ENCODE measurements at regions not wholly inside any gene's neighbourhood (a gene's known extent, or its start where the extent isn't known, plus 50 kb on each side); places are given as distances from the start of the nearest gene placed in this dataset.

DNA sequence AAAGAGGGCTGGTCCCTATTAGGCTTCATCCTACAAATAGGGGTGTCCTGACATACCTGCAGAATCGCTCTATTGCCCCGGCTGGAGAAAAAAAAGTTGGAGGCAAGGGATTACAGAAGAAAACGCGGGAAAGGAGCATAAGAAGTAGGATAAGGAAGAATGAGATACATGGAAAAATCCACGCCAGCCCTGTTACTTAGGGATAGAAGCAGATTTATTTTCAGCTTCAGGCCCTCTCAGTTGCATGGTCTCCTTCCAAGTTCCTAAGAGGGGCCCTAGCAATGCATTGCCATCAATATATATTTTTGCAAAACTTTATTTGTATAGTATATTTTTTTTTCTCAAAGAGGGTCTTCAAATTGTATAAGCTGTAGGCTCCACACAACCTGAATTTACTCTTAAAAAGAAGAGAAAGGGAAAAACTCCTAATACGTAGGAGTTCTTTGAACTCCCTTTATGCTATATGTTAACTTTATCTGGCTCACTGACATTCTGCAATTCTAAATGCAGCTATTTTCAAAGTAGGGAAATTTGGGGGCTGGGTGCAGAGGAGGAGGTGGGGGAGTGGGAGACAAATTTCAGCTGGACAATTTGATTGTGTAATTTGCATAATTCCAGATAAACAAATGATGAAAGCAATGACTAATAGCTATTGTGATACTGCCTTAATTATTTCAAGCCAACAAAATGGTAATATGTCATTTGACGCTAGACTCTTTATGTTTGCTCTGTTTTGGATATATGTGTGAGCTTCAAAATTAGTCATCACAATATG lies 137.7 kb upstream of the TRHDE start:
- Histone ChIP-seq H3K4me3 (ENCODE audit: low read length) (no peak overlapping the region), H3K36me3 (ENCODE audit: low read depth, low read length) (no peaks in the 10 kb centered on the region), H3K27ac (ENCODE audit: low read length) (no peak overlapping the region), H2AFZ (ENCODE audit: low read length) (no peak overlapping the region), H3K9me2 (replicated peaks; ENCODE audit: low read length) (no peaks in the 10 kb centered on the region), H3F3A (ENCODE audit: low read length, unreplicated experiment) (no peaks in the 10 kb centered on the region), H3K4me2 (ENCODE audit: low read length) (no peak overlapping the region), H4K20me1 (ENCODE audit: low read length) (no peaks in the 10 kb centered on the region), H3K79me2 (ENCODE audit: low read length) (no peaks in the 10 kb centered on the region), H3K9me3 (ENCODE audit: low read length) (no peaks in the 10 kb centered on the region), H3K4me1 (ENCODE audit: insufficient read depth, low read length) (no peaks in the 10 kb centered on the region), H3K9ac (ENCODE audit: low read length) (no peak overlapping the region), H3K27me3 (ENCODE audit: low read length) (peaks cover 47% of the 10 kb centered on the region)
- CTCF ChIA-PET: no interaction called here
- BruUV-seq (replicated peaks): no TSS peak
- intact Hi-C loops (cut with micrococcal nuclease): no loop called here
- TF ChIP-seq EZH2 (IDR thresholded peaks at IDR 0.05; ENCODE audit: low read length, unreplicated experiment): no peak
- TF ChIP-seq CTCF (conservative IDR thresholded peaks at IDR 0.05; ENCODE audit: low read depth, low read length): no peak
- POLR2A ChIA-PET (ENCODE audit: unreplicated experiment): no interaction called here
- no peak for ATAC-seq
- DNase-seq: no peak

- BruUV-seq (replicated peaks): no TSS peak
- no peaks in the 10 kb centered on the region for H4K20me1 ChIP-seq (ENCODE audit: low read length)
- H3K27me3 ChIP-seq (ENCODE audit: low read length): peaks cover 47% of the 10 kb centered on the region
- no peak overlapping the region for H3K9ac ChIP-seq (ENCODE audit: low read length)
- ChIA-PET POLR2A (ENCODE audit: unreplicated experiment) (no interaction called here), CTCF (no interaction called here)
- no peak overlapping the region for H3K27ac ChIP-seq (ENCODE audit: low read length)
- ATAC-seq: no peak
- no peaks in the 10 kb centered on the region for H3K36me3 ChIP-seq (ENCODE audit: low read depth, low read length)
- no peak for DNase-seq
- no peak for TF ChIP-seq EZH2 (IDR thresholded peaks at IDR 0.05; ENCODE audit: low read length, unreplicated experiment)
- TF ChIP-seq CTCF (conservative IDR thresholded peaks at IDR 0.05; ENCODE audit: low read depth, low read length): no peak
- TF ChIP-seq EZH2phosphoT487 (IDR thresholded peaks at IDR 0.05; ENCODE audit: borderline replicate concordance, low read length): no peak
- H3K9me3 ChIP-seq (ENCODE audit: low read length): no peaks in the 10 kb centered on the region
- no peaks in the 10 kb centered on the region for H3K79me2 ChIP-seq (ENCODE audit: low read length)
- no peaks in the 10 kb centered on the region for H3K9me2 ChIP-seq (replicated peaks; ENCODE audit: low read length)
- intact Hi-C loops (cut with micrococcal nuclease): no loop called here
- H3K4me1 ChIP-seq (ENCODE audit: insufficient read depth, low read length): no peaks in the 10 kb centered on the region
- no peak overlapping the region for H3K4me3 ChIP-seq (ENCODE audit: low read length)
- H3K4me2 ChIP-seq (ENCODE audit: low read length): no peak overlapping the region
- H3F3A ChIP-seq (ENCODE audit: low read length, unreplicated experiment): no peaks in the 10 kb centered on the region
- H2AFZ ChIP-seq (ENCODE audit: low read length): no peak overlapping the region
These were observed 137.2 kb upstream of the TRHDE start for GRCh38 chr12:72135021-72135301.

GRCh38 chr12:72136792-72137191 lies 135.4 kb upstream of the TRHDE start:
- intact Hi-C loops (cut with micrococcal nuclease): no loop called here
- CTCF ChIA-PET: no interaction called here

More at GRCh38 chr12:72136792-72137191, 135.4 kb upstream of the TRHDE start:
- no peaks in the 10 kb centered on the region for H3K36me3 ChIP-seq (ENCODE audit: low read depth, low read length)
- no peak for ATAC-seq
- POLR2A ChIA-PET (ENCODE audit: unreplicated experiment): no interaction called here
- no peak overlapping the region for H2AFZ ChIP-seq (ENCODE audit: low read length)
- H3K9me3 ChIP-seq (ENCODE audit: low read length): no peaks in the 10 kb centered on the region
- H3K4me3 ChIP-seq (ENCODE audit: low read length): no peak overlapping the region
- peaks cover 43% of the 10 kb centered on the region for H3K27me3 ChIP-seq (ENCODE audit: low read length)
- H3F3A ChIP-seq (ENCODE audit: low read length, unreplicated experiment): no peaks in the 10 kb centered on the region
- TF ChIP-seq EZH2phosphoT487 (IDR thresholded peaks at IDR 0.05; ENCODE audit: borderline replicate concordance, low read length) (no peak), EZH2 (IDR thresholded peaks at IDR 0.05; ENCODE audit: low read length, unreplicated experiment) (no peak), CTCF (conservative IDR thresholded peaks at IDR 0.05; ENCODE audit: low read depth, low read length) (no peak)
- no peaks in the 10 kb centered on the region for H3K79me2 ChIP-seq (ENCODE audit: low read length)
- H4K20me1 ChIP-seq (ENCODE audit: low read length): no peaks in the 10 kb centered on the region
- H3K9me2 ChIP-seq (replicated peaks; ENCODE audit: low read length): no peaks in the 10 kb centered on the region
- no peak overlapping the region for H3K4me2 ChIP-seq (ENCODE audit: low read length)
- no TSS peak for BruUV-seq (replicated peaks)
- no peak overlapping the region for H3K9ac ChIP-seq (ENCODE audit: low read length)
- no peak for DNase-seq
- no peaks in the 10 kb centered on the region for H3K4me1 ChIP-seq (ENCODE audit: insufficient read depth, low read length)
- H3K27ac ChIP-seq (ENCODE audit: low read length): no peak overlapping the region
